Frontal cortex (tissue), 3 donors: ENCODE measurements at regions not wholly inside any gene's neighbourhood (a gene's known extent, or its start where the extent isn't known, plus 50 kb on each side); places are given as distances from the start of the nearest gene placed in this dataset.
"Not testable (repeated sequence)": the region's sequence is repeated elsewhere in the genome, so short reads cannot be mapped to it uniquely, and the experiment has no call there.

ENCODE experiments used
- DNase-seq, 2 donors: peaks; one replicate each; pipeline ENCODE4 v3.0.0; 2012; ENCODE audit warnings: low spot score in 2 of 2
- FAIRE-seq: peaks from 2 replicates; lab custom pipeline; 2012; peaks lifted over from hg19 to GRCh38; lab: Jason Lieb, UNC
- donor health status: control.
- donor health status: control.
- donor health status: control.

DNA sequence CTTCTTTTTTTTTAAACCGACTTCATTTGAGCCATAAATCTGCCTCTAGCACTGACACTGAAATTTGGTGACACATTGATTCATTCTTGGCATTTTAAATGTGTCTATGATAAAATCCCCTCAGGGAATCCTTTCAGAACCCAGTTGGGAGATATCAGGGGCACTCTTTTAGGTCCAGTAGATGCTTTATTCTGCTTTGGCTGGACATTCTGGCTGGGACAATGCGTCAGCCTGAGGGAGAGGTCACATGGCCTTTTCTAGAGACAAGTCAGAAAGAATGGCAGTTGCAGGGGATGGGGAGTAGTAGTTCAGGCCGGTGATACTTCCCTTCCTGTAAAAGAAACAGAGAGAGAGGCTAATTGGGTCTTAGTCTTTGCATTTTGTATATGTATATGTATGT is 63.1 kb downstream of the TRIM43 start:
- not testable (repeated sequence) for FAIRE-seq, DNase-seq

DNA sequence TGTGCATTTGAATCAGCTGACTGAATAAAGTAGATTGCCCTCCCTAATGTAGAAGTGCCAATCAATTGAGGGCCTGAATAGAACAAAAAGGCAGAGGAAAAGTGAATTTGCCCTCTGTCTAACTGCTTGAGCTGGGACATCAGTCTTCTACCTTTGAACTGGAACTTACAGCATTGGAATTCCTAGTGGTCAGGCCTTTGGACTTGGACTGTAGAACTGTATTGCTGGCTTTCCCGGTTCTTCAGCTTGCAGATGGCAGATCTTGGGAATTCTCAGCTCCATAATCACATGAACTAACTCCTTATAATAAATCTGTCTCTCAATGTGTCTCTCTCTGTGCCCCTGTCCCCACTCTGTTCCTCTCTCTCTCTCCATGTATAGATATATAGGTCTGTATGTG is 64.8 kb downstream of the TRIM43 start:
- not testable (repeated sequence) for DNase-seq, FAIRE-seq

DNA sequence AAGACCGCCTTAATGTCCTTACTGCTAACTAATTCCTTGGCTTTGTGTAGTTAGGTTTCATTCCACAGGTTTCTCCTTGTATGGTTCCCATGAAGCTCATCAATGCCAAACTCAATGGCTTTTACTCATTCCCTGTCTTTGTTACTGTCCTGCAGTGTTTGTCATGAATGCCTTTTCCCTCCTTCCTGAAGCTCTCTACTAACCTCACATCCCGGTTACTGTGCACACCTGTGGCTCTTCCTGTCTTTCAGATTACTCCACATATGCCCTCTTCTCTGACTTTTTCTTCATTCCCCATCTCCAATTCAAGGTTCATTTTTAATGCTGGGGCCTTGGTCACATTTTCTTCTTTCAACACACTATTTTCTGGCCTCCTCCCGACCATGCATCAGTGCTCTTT is 66.1 kb downstream of the TRIM43 start:
- FAIRE-seq, DNase-seq: not testable (repeated sequence)

DNA sequence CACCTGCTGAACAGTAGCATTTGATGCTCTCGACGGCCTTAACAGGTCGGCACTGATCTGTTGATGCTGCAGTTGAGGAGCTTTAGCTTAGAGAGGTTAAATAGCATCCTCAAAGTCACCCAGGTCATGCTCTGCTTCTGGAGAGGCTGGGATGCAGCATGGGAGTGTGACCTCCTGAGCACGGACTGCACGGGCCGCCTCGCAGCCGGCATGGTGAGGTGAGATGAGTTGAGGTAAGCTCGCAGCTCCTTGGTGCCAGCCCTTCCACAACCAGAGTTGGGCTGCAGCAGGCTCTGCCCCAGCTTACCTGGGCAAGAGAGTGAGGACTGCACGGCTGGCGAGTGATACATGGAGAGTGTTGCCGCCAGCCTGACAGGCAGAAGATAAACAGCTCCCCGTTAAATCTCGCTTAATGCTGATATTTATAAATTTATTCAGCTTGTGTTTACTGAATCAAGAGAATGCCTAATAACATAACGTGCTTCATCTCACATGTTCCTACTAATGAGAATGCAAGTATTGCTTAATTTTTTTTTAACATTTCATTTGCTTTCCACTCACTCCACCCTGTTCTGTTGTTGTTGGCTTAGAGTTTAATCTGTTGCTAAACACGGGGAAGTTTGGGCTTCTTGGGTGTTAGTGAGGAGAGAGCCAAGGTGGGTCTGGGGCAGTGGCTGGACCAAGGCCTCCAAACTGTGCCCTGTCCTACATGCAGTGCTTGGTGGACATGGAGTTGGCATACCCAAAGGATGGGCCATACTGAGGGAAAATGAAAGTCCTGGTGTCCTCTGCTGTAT is 69.2 kb downstream of the TRIM43 start:
- DNase-seq, FAIRE-seq: not testable (repeated sequence)

DNA sequence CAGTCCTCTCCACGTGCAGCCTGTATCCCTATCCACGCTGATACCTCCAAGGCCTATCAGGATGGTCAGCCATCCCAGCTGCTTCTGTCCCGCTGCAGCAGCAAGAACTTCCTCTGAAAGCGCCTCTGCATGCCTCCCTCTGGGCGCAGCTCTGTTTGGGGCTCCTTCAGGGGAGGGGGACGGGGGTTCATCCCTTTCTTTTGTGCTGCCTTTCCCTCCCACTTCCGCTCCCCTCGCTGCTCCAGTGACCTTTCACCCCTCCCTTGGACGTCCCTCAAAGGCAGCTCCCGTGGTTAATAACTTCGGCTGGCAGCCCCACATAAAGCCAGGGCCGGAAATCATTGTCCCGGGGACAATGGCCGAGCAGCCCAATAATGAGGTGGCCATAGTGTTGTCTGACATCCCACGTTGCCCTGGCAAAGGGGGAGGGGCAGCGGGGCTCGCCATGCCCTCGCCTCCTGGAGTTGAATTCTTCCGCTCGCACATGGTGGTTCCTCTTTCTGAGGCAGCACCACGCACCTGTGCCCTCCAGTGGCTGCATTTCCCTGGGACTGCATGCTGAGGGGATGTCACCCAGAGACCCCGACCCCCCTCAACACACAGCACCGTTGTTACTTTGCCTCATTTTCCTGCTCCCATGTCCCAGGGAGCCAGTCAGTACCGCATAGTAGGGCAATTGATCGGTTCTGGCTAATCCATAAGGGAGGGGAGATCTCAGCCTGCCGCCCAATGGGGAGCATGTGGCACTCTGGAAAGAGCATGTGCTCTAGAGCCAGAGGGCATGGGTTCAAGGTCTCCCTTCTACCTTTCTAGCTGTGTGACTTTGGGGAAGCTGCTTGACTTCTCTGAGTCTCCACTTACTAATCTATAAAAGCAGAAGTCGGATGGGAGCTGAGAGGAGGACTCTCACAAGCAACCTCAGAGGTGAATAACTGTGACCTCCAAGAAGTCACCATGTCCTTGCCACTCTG is 72.0 kb downstream of the TRIM43 start:
- not testable (repeated sequence) for FAIRE-seq, DNase-seq

DNA sequence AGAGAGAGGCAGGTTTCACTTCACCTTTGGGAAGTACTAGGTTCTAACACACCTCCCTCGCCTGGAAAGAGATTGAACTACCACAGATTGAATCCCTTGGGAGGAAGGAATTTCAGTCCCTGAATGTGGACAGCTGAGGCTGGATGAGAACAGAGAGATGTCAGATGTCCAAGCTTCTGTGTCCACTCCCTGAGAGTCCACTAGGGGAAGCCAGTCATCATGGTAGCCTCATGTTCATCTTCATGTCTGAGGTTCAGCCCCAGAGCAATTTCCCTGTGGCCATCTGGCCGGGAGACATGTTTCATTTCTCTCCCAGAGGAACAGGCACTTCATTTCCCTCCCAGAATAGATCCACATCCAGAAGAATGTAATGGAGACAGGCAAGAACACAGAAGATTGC is 74.8 kb downstream of the TRIM43 start:
- FAIRE-seq, DNase-seq: not testable (repeated sequence)

DNA sequence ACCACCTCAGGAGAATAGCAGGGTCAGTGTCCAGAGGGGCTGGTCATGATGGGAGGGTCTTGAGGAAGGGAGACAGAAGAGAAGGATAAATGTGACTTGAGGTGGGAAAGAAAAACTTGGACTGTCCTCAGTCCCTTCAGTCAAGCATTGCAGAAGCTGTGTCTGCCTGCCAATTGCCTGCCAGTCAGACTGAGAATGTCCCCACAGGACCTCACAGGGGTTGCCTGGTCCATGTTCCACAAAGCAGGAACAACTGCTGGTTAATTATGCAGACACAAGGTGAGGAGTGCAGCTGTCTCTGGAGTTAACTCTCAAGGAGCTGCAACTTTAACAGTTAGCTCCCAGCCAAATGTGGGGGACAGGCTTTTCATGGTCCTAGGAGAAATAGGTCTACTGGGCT is 75.7 kb downstream of the TRIM43 start:
- no peak for FAIRE-seq
- no peak for DNase-seq

DNA sequence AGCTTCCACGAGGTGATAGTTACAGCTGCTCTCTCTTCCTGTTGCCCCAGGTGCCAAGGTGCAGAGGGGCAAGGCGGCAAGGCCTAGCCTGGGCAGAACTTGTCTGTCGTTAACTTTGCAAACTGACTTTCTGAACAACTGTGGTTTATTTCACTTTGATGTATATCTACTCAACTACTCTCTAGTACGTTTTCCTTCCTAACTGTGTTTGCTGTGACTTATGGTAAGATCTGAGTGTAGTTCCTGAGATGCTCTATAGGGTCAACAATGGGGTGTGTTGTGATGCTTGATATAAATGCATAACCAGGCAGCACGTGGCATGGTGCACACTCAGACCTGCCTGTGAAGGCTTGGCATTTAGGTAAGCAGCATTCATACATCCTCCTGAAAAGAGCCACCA is 77.1 kb downstream of the TRIM43 start:
- DNase-seq, FAIRE-seq: not testable (repeated sequence)

DNA sequence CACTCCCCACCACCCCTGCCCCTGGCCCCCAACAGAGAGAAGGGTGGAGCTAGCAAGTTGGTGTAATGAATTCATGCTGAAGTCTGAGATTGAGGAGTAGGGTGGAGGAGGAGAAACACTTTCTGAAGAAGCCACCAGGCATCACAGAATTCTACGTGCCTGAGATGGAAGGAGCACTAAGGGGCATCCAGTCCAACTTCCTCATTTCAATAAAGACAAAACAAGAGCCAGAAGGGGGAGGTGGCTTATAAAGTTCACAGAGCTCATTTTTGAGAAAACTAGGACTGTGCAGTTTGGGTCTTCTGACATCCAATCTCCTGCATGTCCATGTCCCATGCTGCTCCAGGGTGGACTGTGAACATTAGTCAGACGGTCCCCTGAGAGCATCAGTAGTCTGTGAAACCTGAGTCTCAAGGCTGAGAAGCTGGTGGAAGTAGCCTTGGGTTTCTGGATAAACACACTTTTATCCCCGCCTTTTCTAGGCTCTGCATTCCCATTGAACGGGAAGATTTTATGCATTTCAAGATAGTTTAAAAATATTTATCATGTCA is 77.7 kb downstream of the TRIM43 start:
- FAIRE-seq: no peak
- DNase-seq: no peak

DNA sequence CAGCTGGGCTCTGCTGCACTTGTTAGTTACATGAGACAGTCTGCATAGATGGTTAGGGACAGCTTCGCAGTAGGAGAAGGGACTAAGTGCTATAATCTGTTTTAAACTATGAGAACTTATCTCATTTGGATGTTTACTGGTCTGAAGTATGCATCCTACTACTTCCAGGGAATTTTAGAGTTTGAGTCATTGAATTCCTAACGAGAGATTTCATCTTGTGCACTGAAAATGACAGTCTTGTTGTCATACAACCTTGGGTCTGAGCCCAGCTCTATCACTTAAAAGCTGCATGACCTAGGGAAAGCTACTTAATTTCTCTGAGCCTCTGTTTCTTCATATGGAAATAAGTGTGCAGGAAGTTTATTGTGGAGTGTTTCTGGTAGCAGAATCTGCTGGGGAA is 78.4 kb downstream of the TRIM43 start:
- no peak for FAIRE-seq
- DNase-seq: no peak

DNA sequence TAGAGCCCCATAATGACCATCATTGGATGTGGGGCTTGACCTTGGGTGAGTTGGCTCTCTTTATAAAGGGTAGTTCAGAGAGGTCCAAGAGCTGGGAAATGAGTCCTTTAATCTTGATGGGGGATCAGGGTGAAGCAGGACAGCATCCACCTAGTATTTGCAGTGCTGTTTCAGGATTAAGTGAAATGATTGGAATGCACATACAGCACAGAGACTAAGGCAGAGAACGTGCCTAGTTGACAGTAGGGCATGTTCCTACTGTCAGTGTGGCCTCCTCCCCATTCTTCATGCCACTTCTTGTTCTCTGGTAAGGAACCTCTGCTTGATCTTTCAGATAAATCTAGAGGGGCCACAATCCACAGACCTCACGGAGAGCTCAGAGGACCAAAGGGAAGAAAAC is 78.9 kb downstream of the TRIM43 start:
- FAIRE-seq: no peak

DNA sequence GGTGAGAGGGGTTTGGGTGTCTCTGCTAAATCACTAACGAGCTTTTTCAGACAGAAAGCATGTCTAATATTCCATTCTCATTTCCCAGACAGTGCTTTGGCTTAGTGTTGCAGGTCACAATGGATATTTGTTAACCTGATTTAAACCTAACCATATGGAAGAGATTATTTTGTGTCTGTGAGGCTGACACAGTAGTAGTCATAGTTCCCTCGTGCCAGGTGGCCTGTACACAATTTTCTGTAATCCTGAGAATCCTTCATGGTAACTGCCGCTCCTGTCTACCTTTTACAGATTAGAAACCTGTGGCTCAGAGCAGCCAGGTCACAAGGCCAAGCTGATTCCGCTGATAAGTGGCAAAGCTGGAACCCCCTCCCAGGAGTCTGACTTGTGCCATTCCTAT is 79.4 kb downstream of the TRIM43 start:
- FAIRE-seq, DNase-seq: not testable (repeated sequence)

More for the DNA sequence above, 78.9 kb downstream of the TRIM43 start:
- no peak for DNase-seq

DNA sequence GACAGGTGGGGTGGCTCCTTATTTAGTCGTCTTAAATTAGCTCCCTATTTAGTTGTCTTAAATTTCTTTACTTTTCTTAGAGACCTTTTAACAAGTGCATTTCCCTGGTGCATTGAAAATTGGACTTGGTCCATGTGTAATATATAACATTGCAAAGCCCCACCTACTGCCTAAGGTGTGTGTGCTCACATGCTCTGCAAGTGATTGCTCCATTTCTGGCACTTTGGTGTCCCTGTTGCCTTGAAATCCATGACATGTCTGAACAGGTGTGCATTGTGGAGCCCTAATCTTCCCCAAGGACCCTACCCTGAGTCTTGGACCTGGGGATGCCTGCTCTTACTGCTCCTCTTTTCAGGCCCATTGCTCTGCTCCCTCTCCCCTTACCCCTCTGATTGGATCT is 80.2 kb downstream of the TRIM43 start:
- not testable (repeated sequence) for FAIRE-seq, DNase-seq

DNA sequence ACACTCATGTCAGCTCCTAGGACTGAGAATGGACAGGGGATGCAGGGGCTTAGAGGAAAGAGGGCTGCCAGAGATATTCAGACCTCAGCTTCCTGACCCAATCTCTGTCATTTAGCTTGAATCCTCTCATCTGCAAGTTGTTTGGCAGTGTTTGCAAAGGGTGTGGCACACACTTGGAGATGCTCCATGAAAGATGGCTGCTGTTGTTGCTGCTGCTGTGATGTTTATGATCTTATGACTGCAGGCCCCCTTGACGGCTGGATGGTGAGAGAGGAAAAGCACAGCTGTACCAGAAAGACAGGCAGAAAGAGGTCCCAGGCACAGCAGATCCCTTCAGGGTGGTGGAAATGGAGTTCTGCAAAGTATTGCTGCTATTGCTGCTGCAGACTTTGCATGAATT is 80.7 kb downstream of the TRIM43 start:
- FAIRE-seq, DNase-seq: not testable (repeated sequence)

DNA sequence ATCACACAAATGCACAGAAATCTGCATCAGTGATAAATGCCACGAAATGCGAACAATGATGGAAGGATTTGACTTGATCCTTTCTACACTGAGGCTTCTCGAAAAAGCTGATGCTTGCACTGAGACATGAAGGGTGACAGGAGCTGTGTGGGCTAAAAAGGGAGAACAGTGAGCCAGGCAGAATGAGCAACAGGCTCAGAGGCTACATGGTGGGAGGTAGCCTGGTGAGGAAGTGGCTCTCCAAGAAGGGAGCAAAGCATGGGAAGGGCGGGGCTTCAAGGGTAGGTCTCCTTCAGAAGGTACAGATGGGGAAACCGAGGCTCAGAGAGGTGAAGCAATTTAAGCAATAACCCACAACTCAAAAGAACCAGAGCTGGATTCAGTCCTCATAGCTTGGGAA is 82.4 kb downstream of the TRIM43 start:
- DNase-seq (no peak), FAIRE-seq (no peak)

DNA sequence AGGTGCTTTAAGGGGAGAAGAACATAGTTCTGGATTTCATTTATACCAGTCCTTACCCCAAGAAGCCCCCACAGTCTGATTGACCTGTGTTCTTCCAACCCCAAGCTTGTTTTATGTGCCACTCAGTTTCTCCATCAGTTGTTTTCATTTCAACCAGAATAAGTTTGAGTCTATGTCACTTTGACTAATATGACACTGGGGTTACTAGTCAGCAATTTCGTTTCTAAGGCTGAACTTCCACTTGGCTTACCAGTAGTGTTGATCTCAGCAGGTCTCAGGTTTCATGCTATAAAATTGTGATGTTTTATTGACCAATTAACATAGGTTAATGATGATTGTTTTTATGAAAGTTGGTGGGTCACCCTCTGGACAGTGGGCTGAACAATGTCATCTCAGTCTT is 84.8 kb downstream of the TRIM43 start:
- FAIRE-seq, DNase-seq: not testable (repeated sequence)

DNA sequence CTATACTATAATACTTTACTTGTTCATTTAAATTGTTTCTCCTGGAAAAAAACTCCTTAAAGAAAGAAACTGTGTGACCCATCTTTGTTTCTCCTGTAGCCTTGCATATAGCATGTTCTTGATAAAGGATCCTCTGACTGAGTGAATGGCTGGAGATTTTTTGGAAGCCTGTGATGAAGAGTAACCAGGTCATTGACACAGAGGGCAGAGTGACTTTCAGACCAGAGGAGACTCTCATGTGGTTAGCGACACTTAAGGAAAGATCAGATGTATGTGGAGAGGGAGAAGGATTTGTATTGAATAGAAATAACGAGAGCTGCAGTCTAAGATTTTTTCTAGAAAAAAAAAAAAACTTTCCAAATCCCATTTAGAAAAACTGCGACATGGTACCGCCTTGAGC is 85.5 kb downstream of the TRIM43 start:
- DNase-seq: no peak

DNA sequence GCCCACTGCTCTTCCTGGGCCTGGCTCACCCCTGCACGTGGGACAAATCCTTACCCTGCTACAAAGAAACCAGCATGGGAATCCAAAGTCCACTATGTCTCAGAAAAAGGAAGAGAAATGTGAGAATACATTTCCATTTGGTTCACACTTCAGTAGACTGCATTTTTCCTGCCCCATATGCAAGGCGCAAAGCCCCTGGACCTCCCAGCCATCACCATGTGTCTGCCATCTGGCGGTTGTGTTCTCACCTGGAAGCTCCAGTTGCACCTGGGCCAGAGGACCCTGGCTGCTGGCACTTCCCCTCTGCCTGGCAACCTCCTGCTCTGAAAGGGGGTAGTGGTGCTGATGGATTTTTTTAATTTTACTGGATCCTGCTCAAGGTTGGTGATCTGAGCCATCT is 86.0 kb downstream of the TRIM43 start:
- not testable (repeated sequence) for DNase-seq, FAIRE-seq

More for the DNA sequence above, 85.5 kb downstream of the TRIM43 start:
- no peak for FAIRE-seq

DNA sequence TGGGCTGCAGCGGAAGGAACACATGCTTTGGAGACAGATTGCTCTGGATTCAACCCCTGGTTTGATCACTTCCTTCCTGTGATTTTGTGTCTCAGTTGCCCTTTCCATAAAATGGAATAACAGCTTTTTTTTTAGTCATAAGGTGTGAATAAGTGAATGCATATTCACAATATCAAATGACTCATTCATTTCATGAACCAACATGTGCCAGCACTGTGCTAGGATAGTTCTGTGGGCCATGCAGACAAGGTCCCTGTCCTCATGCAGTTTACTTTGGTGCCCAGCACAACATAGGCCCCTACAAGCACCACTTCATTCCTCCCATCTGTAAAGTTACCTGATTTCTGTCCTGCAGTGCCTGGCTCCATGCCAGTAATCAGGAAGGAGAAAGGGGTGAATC is 89.4 kb downstream of the TRIM43 start:
- DNase-seq, FAIRE-seq: not testable (repeated sequence)

DNA sequence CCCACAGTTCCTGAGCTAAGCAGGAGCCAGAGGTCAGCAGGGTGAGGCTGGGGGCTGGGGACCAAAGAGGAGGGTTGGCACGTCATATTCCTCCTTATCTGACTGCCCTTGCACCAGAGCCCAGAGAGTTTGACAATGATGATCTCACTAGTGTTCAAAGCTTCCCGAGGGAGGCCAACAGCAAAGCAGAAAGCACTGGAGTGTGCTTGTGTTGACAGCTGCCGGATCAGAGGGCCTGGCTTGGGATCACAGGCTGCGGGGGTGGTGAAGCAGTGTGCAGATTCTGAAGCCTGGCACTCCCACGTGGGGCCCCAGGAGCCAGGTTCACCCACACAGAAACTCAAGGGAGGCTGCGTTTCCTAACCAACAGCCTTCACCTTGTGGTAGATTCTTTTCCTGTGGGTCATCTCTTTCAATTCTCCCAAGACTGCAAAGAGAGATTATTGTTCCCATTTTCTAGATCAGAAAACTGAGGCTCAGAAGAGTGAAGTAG is 89.8 kb downstream of the TRIM43 start:
- not testable (repeated sequence) for FAIRE-seq, DNase-seq
